HG03108 (cell line): ENCODE measurements at regions not wholly inside any gene's neighbourhood (a gene's known extent, or its start where the extent isn't known, plus 50 kb on each side); places are given as distances from the start of the nearest gene placed in this dataset.
"Not testable (repeated sequence)": the region's sequence is repeated elsewhere in the genome, so short reads cannot be mapped to it uniquely, and the experiment has no call there.

Source experiments
- ATAC-seq: cut with Tn5 transposase; IDR thresholded peaks from one replicate; pipeline ENCODE4 v1.9.1; 2021; ENCODE audit warnings: moderate library complexity; ENCODE audit not compliant: unreplicated experiment

GRCh38 chr2:129801575-129801974, 177.9 kb upstream of the RAB6C start:
- no peak for ATAC-seq

GRCh38 chr2:129802290-129802689, 177.2 kb upstream of the RAB6C start:
- no peak for ATAC-seq

DNA sequence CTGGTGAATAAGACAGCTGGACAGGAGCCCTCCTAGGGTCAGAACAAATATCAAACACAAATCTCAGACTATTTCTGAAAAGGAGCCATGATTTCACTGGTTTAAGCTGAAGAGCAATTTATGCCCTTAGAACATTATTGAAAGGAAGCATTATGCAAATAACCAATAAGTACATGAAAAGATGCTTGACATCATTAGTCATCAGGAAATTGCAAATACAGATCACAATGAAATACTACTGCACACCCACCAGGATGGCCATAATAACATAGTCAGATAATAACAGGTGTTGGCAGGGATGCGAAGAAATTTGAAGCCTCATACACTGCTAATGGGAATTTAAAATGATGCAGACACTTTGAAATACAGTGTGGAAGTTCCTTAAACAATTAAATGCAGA, 176.4 kb upstream of the RAB6C start:
- no peak for ATAC-seq

DNA sequence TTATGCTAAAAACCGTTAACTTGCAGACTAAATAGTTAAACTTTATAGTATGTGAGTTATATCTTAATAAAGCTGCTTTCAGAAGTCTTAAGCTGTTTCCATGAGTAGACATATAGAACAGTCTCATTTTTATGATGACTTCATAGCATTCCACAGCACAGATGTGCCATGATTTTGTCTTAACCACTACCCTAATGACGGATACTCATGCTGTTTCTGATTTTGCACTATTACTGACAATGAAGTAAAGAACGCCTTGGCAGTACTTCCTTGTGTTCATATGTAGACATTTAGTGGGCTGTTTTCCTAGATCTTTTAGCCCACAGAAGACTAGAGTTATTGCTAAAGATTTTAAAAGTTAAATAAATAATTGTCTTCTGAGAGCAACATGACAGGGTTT, 175.6 kb upstream of the RAB6C start:
- ATAC-seq, result no peak

DNA sequence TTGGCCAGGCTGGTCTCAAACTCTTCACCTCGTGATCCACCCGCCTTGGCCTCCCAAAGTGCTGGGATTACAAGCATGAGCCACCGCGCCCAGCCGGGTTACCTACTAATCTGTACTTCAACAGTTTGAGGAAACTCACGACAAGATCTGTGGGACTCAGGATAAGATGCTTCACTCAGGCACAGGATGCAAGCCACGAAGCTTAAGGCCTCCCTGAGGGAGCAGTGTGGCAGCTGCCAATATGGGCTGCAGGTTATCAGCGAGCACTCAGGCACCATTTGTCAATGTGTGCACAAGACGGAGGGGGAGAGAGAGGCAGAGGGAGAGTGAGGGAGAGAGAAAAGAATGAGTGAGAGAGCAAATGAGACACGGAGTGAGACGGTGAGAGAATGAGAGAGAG, 173.6 kb upstream of the RAB6C start:
- no peak for ATAC-seq

DNA sequence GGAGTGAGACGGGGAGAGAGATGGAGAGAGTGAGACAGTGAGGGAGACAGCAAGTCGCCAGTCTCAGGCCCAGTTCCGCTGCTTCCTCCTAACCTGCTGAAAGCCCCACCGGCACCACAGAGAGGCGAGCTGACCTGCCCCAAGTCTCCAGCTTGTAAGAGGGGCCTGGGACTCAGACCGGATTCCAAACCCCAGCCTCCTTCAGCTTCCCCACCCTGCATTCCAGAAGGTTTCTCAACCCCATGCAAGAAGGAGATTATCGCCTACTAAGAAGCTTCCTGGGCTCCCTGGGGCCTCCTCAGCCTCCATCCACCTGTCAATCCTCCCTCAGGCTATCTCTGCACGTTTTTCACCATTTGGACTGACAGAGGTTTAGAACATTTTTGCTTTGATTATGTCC, 173.1 kb upstream of the RAB6C start:
- ATAC-seq, result no peak

DNA sequence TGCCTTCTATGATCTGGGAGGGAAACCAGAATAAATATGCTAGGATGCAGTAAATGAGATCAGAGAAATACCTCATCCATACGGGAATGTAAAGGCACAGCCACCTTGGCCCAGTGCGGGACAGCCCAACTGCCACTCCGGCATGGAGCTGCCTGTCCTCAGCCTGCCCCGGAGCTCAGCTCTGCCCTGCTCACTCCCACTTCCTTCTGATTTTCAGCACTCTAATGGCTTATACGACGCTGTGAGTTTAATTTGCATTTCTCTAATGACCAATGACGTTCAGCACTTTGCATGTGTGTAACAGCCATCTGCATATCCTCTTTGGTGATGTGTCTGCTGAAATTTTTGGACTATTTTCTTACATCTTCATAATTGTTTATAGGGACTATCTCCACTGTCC, 172.5 kb upstream of the RAB6C start:
- ATAC-seq, result no peak

GRCh38 chr2:129807642-129808338, 171.7 kb upstream of the RAB6C start:
- not testable (repeated sequence) for ATAC-seq

GRCh38 chr2:129810521-129810920, 168.9 kb upstream of the RAB6C start:
- no peak for ATAC-seq

GRCh38 chr2:129812071-129812470, 167.4 kb upstream of the RAB6C start:
- ATAC-seq, result peak; percentile 76

GRCh38 chr2:129812654-129813053, 166.8 kb upstream of the RAB6C start:
- ATAC-seq, result no peak

- no peak for ATAC-seq
Observed at GRCh38 chr2:129813404-129813803, 166.1 kb upstream of the RAB6C start.

DNA sequence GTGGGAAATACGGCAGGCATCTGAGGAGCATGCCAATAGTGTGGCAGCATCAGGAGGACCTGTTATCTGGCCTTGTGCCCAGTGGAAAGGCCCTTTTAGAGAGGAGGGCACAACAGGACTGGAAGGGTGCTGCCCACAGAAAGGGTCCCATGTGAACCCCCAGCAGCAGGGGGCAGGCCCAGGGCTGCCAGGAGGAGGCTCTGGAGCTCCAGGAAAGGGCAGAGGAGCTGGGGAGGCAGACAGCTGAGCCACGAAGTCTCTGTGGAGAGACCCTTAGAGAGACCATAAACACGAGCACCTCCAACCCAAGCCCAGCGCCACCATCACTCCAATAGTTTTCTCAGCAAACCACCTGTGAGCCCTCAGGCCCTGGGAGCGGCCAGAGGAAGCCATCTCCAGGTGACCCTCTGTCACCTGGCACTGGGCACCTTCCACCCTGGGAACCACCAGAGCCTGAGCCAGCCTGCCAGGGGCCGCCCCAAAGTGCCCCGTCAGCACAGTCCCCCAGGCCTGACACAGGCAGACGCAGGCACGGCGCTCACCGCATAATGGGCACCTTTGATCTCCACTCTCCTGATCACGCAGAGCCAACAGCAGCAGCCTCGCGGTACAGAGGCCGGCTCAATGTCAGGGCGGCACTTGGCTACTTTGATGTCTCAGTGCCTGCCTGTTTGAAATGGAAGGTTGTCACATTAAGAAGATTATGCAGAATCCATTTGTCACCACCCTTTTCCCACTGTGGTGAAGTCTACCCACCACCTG, 162.5 kb upstream of the RAB6C start:
- ATAC-seq, result no peak

- ATAC-seq, result no peak
Observed at GRCh38 chr2:129819855-129820254, 159.6 kb upstream of the RAB6C start.

DNA sequence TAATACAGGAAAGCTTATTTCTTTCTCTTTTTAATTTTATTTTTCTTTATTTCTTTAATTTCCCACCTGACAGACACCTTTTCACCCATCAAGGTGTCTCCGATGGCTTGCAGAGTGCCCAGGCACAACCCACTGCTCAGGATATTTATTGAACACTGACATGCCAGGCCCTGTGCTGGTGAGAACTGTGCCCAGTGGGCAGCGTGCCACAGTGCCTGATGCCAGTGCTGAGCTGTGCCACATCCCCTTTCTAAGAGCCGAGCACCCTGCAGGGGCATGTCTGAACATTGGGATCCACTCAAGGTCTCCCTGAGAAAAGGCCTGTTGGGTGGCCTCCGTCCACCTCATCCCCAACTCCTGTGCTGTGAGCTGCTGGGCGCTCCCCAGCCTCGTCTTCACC, 158.6 kb upstream of the RAB6C start:
- ATAC-seq, result no peak

- no peak for ATAC-seq
Observed at GRCh38 chr2:129821445-129821844, 158.0 kb upstream of the RAB6C start.

- ATAC-seq, result no peak
Observed at GRCh38 chr2:129823044-129823443, 156.4 kb upstream of the RAB6C start.

- ATAC-seq, result no peak
Observed at GRCh38 chr2:129827311-129828090, 152.0 kb upstream of the RAB6C start.

DNA sequence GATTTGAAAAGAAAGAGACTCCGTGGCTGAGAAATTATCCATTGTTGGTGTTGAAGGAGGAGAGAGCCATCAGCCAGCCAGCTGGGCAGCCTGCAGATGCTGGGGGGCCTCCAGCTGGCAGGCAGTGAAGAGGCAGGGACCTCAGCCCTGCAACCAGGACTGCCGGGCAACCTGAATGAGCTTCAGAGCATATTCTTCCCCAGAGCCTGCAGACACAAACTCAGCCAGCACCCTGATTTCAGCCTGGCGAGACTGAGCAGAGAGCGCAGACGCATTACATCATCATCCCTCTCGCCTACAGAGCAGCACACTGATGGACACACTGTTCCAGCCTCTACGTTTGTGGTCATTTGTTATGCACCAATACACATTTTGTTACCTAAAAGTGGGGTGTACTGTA, 150.7 kb upstream of the RAB6C start:
- ATAC-seq, result no peak

- ATAC-seq, result no peak
Observed at GRCh38 chr2:129829588-129829987, 149.9 kb upstream of the RAB6C start.

- no peak for ATAC-seq
Observed at GRCh38 chr2:129831018-129831417, 148.4 kb upstream of the RAB6C start.

- ATAC-seq, result not testable (repeated sequence)
Observed at GRCh38 chr2:129833465-129833864, 146.0 kb upstream of the RAB6C start.
